CD8-positive, alpha-beta memory T cell (primary cell): ENCODE measurements at regions not wholly inside any gene's neighbourhood (a gene's known extent, or its start where the extent isn't known, plus 50 kb on each side); places are given as distances from the start of the nearest gene placed in this dataset.

Source experiments
- CTCF ChIA-PET: fragments of 350-600 bp; sonication (Branson Sonifier 250); formaldehyde crosslinking; loops from one replicate; lab custom pipeline; 2021; ENCODE audit warnings: antibody characterized with exemption; lab: Charles Lee
- POLR2A ChIA-PET: fragments of 350-600 bp; sonication (Branson Sonifier 250); formaldehyde crosslinking; loops from one replicate; lab custom pipeline; 2021; ENCODE audit warnings: antibody characterized with exemption; lab: Charles Lee
- DNase-seq, 5 donors: peaks; one replicate each; pipeline versions ENCODE4 v3.0.0 to v3.0.0-alpha.2; 2020 to 2022; ENCODE audit warnings: mixed read lengths in 1 of 5
- H3K27ac ChIP-seq: one replicate; pipeline ENCODE4 v1.7.0; 2013; ENCODE audit warnings: low read depth, mild to moderate bottlenecking, low read length, moderate library complexity
- H3K27me3 ChIP-seq: 2 replicates; pipeline ENCODE4 v1.7.0; 2013; ENCODE audit warnings: low read length, mild to moderate bottlenecking; ENCODE audit not compliant: insufficient read depth, poor library complexity, severe bottlenecking
- H3K36me3 ChIP-seq: 2 replicates; pipeline ENCODE4 v1.7.0; 2013; ENCODE audit warnings: mild to moderate bottlenecking, low read length, moderate library complexity; ENCODE audit not compliant: insufficient read depth
- H3K4me1 ChIP-seq: 2 replicates; pipeline ENCODE4 v1.7.0; 2013; ENCODE audit warnings: mild to moderate bottlenecking, low read length, moderate library complexity; ENCODE audit not compliant: insufficient read depth
- H3K4me3 ChIP-seq: 2 replicates; pipeline ENCODE4 v1.7.0; 2013; ENCODE audit warnings: mild to moderate bottlenecking, low read length
- H3K9me3 ChIP-seq: 2 replicates; pipeline ENCODE4 v1.7.0; 2013; ENCODE audit warnings: mild to moderate bottlenecking, low read length
- H3K27ac Mint-ChIP-seq, 8 donors: one replicate each; pipeline ENCODE4 v1.8.0; 2020 to 2021; ENCODE audit warnings: mixed read lengths in 8 of 8, mild to moderate bottlenecking in 6 of 8, inconsistent platforms in 3 of 8, moderate library complexity in 3 of 8
- H3K27me3 Mint-ChIP-seq, 2 donors: one replicate each; pipeline ENCODE4 v1.8.0; 2020 to 2021; ENCODE audit warnings: mixed read lengths in 2 of 2, mild to moderate bottlenecking in 1 of 2, moderate library complexity in 1 of 2
- H3K36me3 Mint-ChIP-seq, 3 donors: one replicate each; pipeline ENCODE4 v1.8.0; 2020 to 2021; ENCODE audit warnings: mixed read lengths in 3 of 3, inconsistent platforms in 1 of 3, mild to moderate bottlenecking in 1 of 3
- H3K4me1 Mint-ChIP-seq, 3 donors: one replicate each; pipeline ENCODE4 v1.8.0; 2020 to 2021; ENCODE audit warnings: mixed read lengths in 3 of 3, inconsistent platforms in 1 of 3, mild to moderate bottlenecking in 1 of 3
- H3K4me3 Mint-ChIP-seq, 7 donors: one replicate each; pipeline ENCODE4 v1.8.0; 2020 to 2021; ENCODE audit warnings: mixed read lengths in 7 of 7, mild to moderate bottlenecking in 6 of 7, moderate library complexity in 4 of 7, inconsistent platforms in 2 of 7
- H3K9me3 Mint-ChIP-seq, 5 donors: one replicate each; pipeline ENCODE4 v1.8.0; 2020 to 2022; ENCODE audit warnings: mixed read lengths in 5 of 5, mild to moderate bottlenecking in 3 of 5, moderate library complexity in 2 of 5, inconsistent platforms in 1 of 5

- H3K4me1 ChIP-seq, result no peaks in the 10 kb centered on the region
- Mint-ChIP-seq H3K36me3 (no peaks in the 10 kb centered on the region), H3K9me3 (peaks cover 0 to 5% (median 0%) of the 10 kb centered on the region in 5 donors), H3K4me1 (no peaks in the 10 kb centered on the region), H3K27ac (no peak overlapping the region), H3K27me3 (no peaks in the 10 kb centered on the region), H3K4me3 (no peak overlapping the region)
- H3K36me3 ChIP-seq, result no peaks in the 10 kb centered on the region
- H3K27me3 ChIP-seq, result no peaks in the 10 kb centered on the region
- H3K4me3 ChIP-seq, result no peak overlapping the region
- ChIA-PET POLR2A (no interaction called here), CTCF (no interaction called here)
- no peak for DNase-seq
- no peaks in the 10 kb centered on the region for H3K9me3 ChIP-seq
- H3K27ac ChIP-seq, result no peak overlapping the region
Observed at GRCh38 chr20:11045412-11046175, 371.8 kb upstream of the JAG1 start.

GRCh38 chr20:11047559-11047958, 373.8 kb upstream of the JAG1 start:
- Histone ChIP-seq H3K4me3 (no peak overlapping the region), H3K4me1 (no peaks in the 10 kb centered on the region), H3K27me3 (no peaks in the 10 kb centered on the region), H3K27ac (no peak overlapping the region), H3K36me3 (no peaks in the 10 kb centered on the region), H3K9me3 (no peaks in the 10 kb centered on the region)
- peaks cover 0 to 8% (median 0%) of the 10 kb centered on the region in 5 donors for H3K9me3 Mint-ChIP-seq
- no peaks in the 10 kb centered on the region for H3K36me3 Mint-ChIP-seq
- no peak for DNase-seq
- no peaks in the 10 kb centered on the region for H3K27me3 Mint-ChIP-seq
- CTCF ChIA-PET, result no interaction called here
- POLR2A ChIA-PET, result no interaction called here
- no peak overlapping the region for H3K27ac Mint-ChIP-seq
- no peaks in the 10 kb centered on the region for H3K4me1 Mint-ChIP-seq
- H3K4me3 Mint-ChIP-seq, result no peak overlapping the region

- Histone ChIP-seq H3K36me3 (no peaks in the 10 kb centered on the region), H3K4me3 (no peak overlapping the region), H3K27ac (no peak overlapping the region), H3K9me3 (no peaks in the 10 kb centered on the region), H3K4me1 (no peaks in the 10 kb centered on the region), H3K27me3 (no peaks in the 10 kb centered on the region)
- ChIA-PET CTCF (no interaction called here), POLR2A (no interaction called here)
- no peak overlapping the region for H3K4me3 Mint-ChIP-seq
- no peak for DNase-seq
- H3K9me3 Mint-ChIP-seq, result peaks cover 0 to 8% (median 0%) of the 10 kb centered on the region in 5 donors
- H3K36me3 Mint-ChIP-seq, result no peaks in the 10 kb centered on the region
- no peaks in the 10 kb centered on the region for H3K4me1 Mint-ChIP-seq
- no peak overlapping the region for H3K27ac Mint-ChIP-seq
- H3K27me3 Mint-ChIP-seq, result no peaks in the 10 kb centered on the region
Observed at GRCh38 chr20:11048739-11049138, 374.9 kb upstream of the JAG1 start.

GRCh38 chr20:11050350-11050749, 376.6 kb upstream of the JAG1 start:
- no peak for DNase-seq
- Histone ChIP-seq H3K4me3 (no peak overlapping the region), H3K27ac (no peak overlapping the region), H3K36me3 (no peaks in the 10 kb centered on the region), H3K4me1 (no peaks in the 10 kb centered on the region), H3K27me3 (no peaks in the 10 kb centered on the region), H3K9me3 (no peaks in the 10 kb centered on the region)
- CTCF ChIA-PET, result no interaction called here
- Mint-ChIP-seq H3K27me3 (no peaks in the 10 kb centered on the region), H3K27ac (no peak overlapping the region), H3K4me3 (peak overlapping the region in 1 of 7 donors; percentile 66), H3K4me1 (no peaks in the 10 kb centered on the region), H3K36me3 (no peaks in the 10 kb centered on the region), H3K9me3 (peaks cover 0 to 7% (median 2%) of the 10 kb centered on the region in 5 donors)
- POLR2A ChIA-PET, result no interaction called here

GRCh38 chr20:11051136-11051535, 377.3 kb upstream of the JAG1 start:
- Mint-ChIP-seq H3K4me3 (no peak overlapping the region), H3K27ac (no peak overlapping the region), H3K27me3 (no peaks in the 10 kb centered on the region), H3K36me3 (no peaks in the 10 kb centered on the region), H3K9me3 (peaks cover 0 to 7% (median 2%) of the 10 kb centered on the region in 5 donors), H3K4me1 (no peaks in the 10 kb centered on the region)
- no peak overlapping the region for H3K4me3 ChIP-seq
- CTCF ChIA-PET, result no interaction called here
- DNase-seq, result no peak
- H3K27me3 ChIP-seq, result no peaks in the 10 kb centered on the region
- H3K27ac ChIP-seq, result no peak overlapping the region
- POLR2A ChIA-PET, result no interaction called here
- H3K9me3 ChIP-seq, result no peaks in the 10 kb centered on the region
- H3K36me3 ChIP-seq, result no peaks in the 10 kb centered on the region
- no peaks in the 10 kb centered on the region for H3K4me1 ChIP-seq

- no peak for DNase-seq
- no peak overlapping the region for H3K27ac ChIP-seq
- no peaks in the 10 kb centered on the region for H3K36me3 ChIP-seq
- Mint-ChIP-seq H3K9me3 (peaks cover 0 to 7% (median 2%) of the 10 kb centered on the region in 5 donors), H3K27me3 (no peaks in the 10 kb centered on the region), H3K4me1 (no peaks in the 10 kb centered on the region), H3K36me3 (no peaks in the 10 kb centered on the region), H3K27ac (no peak overlapping the region), H3K4me3 (no peak overlapping the region)
- H3K9me3 ChIP-seq, result no peaks in the 10 kb centered on the region
- POLR2A ChIA-PET, result no interaction called here
- no peaks in the 10 kb centered on the region for H3K4me1 ChIP-seq
- no peaks in the 10 kb centered on the region for H3K27me3 ChIP-seq
- CTCF ChIA-PET, result no interaction called here
- no peak overlapping the region for H3K4me3 ChIP-seq
Observed at GRCh38 chr20:11053310-11053709, 379.5 kb upstream of the JAG1 start.

GRCh38 chr20:11054266-11054993, 380.6 kb upstream of the JAG1 start:
- no peaks in the 10 kb centered on the region for H3K4me1 ChIP-seq
- H3K4me3 Mint-ChIP-seq, result no peak overlapping the region
- H3K27ac ChIP-seq, result no peak overlapping the region
- H3K27me3 Mint-ChIP-seq, result no peaks in the 10 kb centered on the region
- ChIA-PET CTCF (no interaction called here), POLR2A (no interaction called here)
- H3K9me3 Mint-ChIP-seq, result peaks cover 0 to 12% (median 4%) of the 10 kb centered on the region in 5 donors
- H3K27ac Mint-ChIP-seq, result no peak overlapping the region
- no peak overlapping the region for H3K4me3 ChIP-seq
- no peaks in the 10 kb centered on the region for H3K36me3 Mint-ChIP-seq
- H3K9me3 ChIP-seq, result no peaks in the 10 kb centered on the region
- no peaks in the 10 kb centered on the region for H3K36me3 ChIP-seq
- H3K4me1 Mint-ChIP-seq, result no peaks in the 10 kb centered on the region
- H3K27me3 ChIP-seq, result no peaks in the 10 kb centered on the region
- DNase-seq, result no peak

GRCh38 chr20:11056414-11056813, 382.6 kb upstream of the JAG1 start:
- Mint-ChIP-seq H3K9me3 (peaks cover 0 to 12% (median 2%) of the 10 kb centered on the region in 5 donors), H3K4me1 (no peaks in the 10 kb centered on the region), H3K27ac (no peak overlapping the region), H3K36me3 (no peaks in the 10 kb centered on the region), H3K4me3 (no peak overlapping the region), H3K27me3 (no peaks in the 10 kb centered on the region)
- H3K36me3 ChIP-seq, result no peaks in the 10 kb centered on the region
- H3K4me1 ChIP-seq, result no peaks in the 10 kb centered on the region
- POLR2A ChIA-PET, result no interaction called here
- CTCF ChIA-PET, result interaction anchor here (0.7 kb wide), 1 partner anchor 62 kb away, joined by 3 read pairs; no protein-coding TSS in a partner anchor
- H3K9me3 ChIP-seq, result no peaks in the 10 kb centered on the region
- H3K27me3 ChIP-seq, result no peaks in the 10 kb centered on the region
- H3K27ac ChIP-seq, result no peak overlapping the region
- no peak for DNase-seq
- no peak overlapping the region for H3K4me3 ChIP-seq
